PC-3 (cell line): ENCODE measurements at regions not wholly inside any gene's neighbourhood (a gene's known extent, or its start where the extent isn't known, plus 50 kb on each side); places are given as distances from the start of the nearest gene placed in this dataset.

Experiments used
- ATAC-seq: fragments of 200-7000 bp; cut with Tn5 transposase; 2 replicates; pipeline ENCODE4 v1.9.1; 2020; ENCODE audit warnings: mild to moderate bottlenecking, moderate library complexity
- BruUV-seq: library from RNA; stranded (reverse); fragments of 400-500 nt; replicated peaks from 2 replicates; lab custom pipeline; 2021; lab: Mats Ljungman, UMichigan
- CTCF ChIA-PET: fragments of 300-600 bp; sonication (Branson Sonifier 250); formaldehyde crosslinking; loops from one replicate; lab custom pipeline; 2022; ENCODE audit warnings: antibody characterized with exemption; lab: Charles Lee
- POLR2A ChIA-PET: fragments of 300-600 bp; sonication (Branson Sonifier 250); formaldehyde crosslinking; loops from one replicate; lab custom pipeline; 2022; ENCODE audit warnings: antibody characterized with exemption; ENCODE audit not compliant: unreplicated experiment; lab: Charles Lee
- DNase-seq: peaks from one replicate; pipeline ENCODE4 v3.0.0-alpha.2; 2015
- H2AFZ ChIP-seq: fragments of 300-600 bp; sonication (generic); 2 replicates; pipeline ENCODE4 v1.6.0; 2016; ENCODE audit warnings: antibody characterized with exemption, low read length
- H3F3A ChIP-seq: fragments of 300-600 bp; sonication (generic); one replicate; pipeline ENCODE4 v1.6.0; 2017; ENCODE audit warnings: antibody characterized with exemption, low read length, control low read depth, mild to moderate bottlenecking; ENCODE audit not compliant: unreplicated experiment
- H3K27ac ChIP-seq: fragments of 300-600 bp; sonication (generic); 2 replicates; pipeline ENCODE4 v1.5.1; 2016; ENCODE audit warnings: mild to moderate bottlenecking, low read length
- H3K27me3 ChIP-seq: fragments of 300-600 bp; sonication (generic); 2 replicates; pipeline ENCODE4 v1.6.1; 2016; ENCODE audit warnings: low read length, mixed read lengths
- H3K36me3 ChIP-seq: fragments of 300-600 bp; sonication (generic); 2 replicates; pipeline ENCODE4 v1.6.1; 2016; ENCODE audit warnings: low read depth, mixed run types, low read length, mixed read lengths
- H3K4me1 ChIP-seq: fragments of 300-600 bp; sonication (generic); 2 replicates; pipeline ENCODE4 v1.5.1; 2016; ENCODE audit warnings: low read length; ENCODE audit not compliant: insufficient read depth
- H3K4me2 ChIP-seq: fragments of 300-600 bp; sonication (generic); 2 replicates; pipeline ENCODE4 v1.6.0; 2016; ENCODE audit warnings: low read length
- H3K4me3 ChIP-seq: fragments of 300-600 bp; sonication (generic); 2 replicates; pipeline ENCODE4 v1.5.1; 2016; ENCODE audit warnings: mild to moderate bottlenecking, low read length, mixed read lengths
- H3K79me2 ChIP-seq: fragments of 300-600 bp; sonication (generic); 2 replicates; pipeline ENCODE4 v1.6.1; 2017; ENCODE audit warnings: low read length, mixed read lengths
- H3K9ac ChIP-seq: fragments of 300-600 bp; sonication (generic); 2 replicates; pipeline ENCODE4 v1.6.0; 2016; ENCODE audit warnings: mild to moderate bottlenecking, low read length
- H3K9me2 ChIP-seq: fragments of 300-600 bp; sonication (generic); replicated peaks from 2 replicates; pipeline ENCODE4 v1.6.1; 2016; ENCODE audit warnings: mixed run types, low read length, mixed read lengths
- H3K9me3 ChIP-seq: fragments of 300-600 bp; sonication (generic); 2 replicates; pipeline ENCODE4 v1.6.1; 2016; ENCODE audit warnings: low read length, mixed read lengths
- H4K20me1 ChIP-seq: fragments of 300-600 bp; sonication (generic); 2 replicates; pipeline ENCODE4 v1.6.1; 2016; ENCODE audit warnings: low read length, mixed read lengths
- EZH2 ChIP-seq: fragments of 300-600 bp; sonication (generic); IDR thresholded peaks from one replicate; pipeline ENCODE4 v1.6.1; 2017; ENCODE audit warnings: antibody characterized with exemption, mild to moderate bottlenecking, low read length; ENCODE audit not compliant: unreplicated experiment
- EZH2phosphoT487 ChIP-seq: fragments of 300-600 bp; sonication (generic); IDR thresholded peaks from 2 replicates; pipeline ENCODE4 v1.6.1; 2018; ENCODE audit warnings: mild to moderate bottlenecking, antibody characterized with exemption, low read length, borderline replicate concordance
- intact Hi-C: fragments of 100-400 bp; cut with micrococcal nuclease; formaldehyde crosslinking; loops from 2 replicates; pipeline ENCODE4 v1.9.0; 2023
- TF ChIP-seq, protein P1 (sequence below): fragments of 300-600 bp; sonication (generic); conservative IDR thresholded peaks from 2 replicates; pipeline ENCODE4 v1.5.1; 2017; ENCODE audit warnings: antibody characterized with exemption, low read depth, mild to moderate bottlenecking, low read length

DNA sequence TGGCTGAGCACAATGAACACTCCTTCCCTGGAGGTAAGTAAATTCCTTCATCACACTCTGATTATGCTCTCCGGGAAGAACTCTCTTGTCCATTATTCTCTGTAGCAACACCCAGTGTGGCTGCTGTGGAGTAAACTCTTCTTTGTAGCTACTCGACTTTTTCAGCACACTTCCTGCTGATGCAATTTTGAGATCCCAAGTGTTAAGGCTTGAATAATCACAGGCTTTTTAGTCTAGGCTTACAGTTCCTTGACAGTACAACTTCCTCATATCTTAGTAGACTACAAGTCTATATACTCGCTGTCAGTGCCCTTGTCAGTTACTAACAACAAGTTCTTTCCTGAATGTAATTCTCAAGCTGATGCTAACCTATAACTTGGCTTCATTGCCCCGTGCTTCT lies 301.8 kb upstream of the API5 start:
- intact Hi-C loops: no loop called here
- no peaks in the 10 kb centered on the region for H3K9me3 ChIP-seq
- H3K4me2 ChIP-seq: no peak overlapping the region
- CTCF ChIA-PET: no interaction called here
- H4K20me1 ChIP-seq: no peaks in the 10 kb centered on the region
- H2AFZ ChIP-seq: no peak overlapping the region
- no peak for DNase-seq
- H3K36me3 ChIP-seq: no peaks in the 10 kb centered on the region
- H3F3A ChIP-seq: no peaks in the 10 kb centered on the region
- no peak overlapping the region for H3K9ac ChIP-seq
- TF ChIP-seq, protein P1, sequence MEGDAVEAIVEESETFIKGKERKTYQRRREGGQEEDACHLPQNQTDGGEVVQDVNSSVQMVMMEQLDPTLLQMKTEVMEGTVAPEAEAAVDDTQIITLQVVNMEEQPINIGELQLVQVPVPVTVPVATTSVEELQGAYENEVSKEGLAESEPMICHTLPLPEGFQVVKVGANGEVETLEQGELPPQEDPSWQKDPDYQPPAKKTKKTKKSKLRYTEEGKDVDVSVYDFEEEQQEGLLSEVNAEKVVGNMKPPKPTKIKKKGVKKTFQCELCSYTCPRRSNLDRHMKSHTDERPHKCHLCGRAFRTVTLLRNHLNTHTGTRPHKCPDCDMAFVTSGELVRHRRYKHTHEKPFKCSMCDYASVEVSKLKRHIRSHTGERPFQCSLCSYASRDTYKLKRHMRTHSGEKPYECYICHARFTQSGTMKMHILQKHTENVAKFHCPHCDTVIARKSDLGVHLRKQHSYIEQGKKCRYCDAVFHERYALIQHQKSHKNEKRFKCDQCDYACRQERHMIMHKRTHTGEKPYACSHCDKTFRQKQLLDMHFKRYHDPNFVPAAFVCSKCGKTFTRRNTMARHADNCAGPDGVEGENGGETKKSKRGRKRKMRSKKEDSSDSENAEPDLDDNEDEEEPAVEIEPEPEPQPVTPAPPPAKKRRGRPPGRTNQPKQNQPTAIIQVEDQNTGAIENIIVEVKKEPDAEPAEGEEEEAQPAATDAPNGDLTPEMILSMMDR: no peak
- TF ChIP-seq EZH2: no peak
- TF ChIP-seq EZH2phosphoT487: no peak
- no peaks in the 10 kb centered on the region for H3K27me3 ChIP-seq
- H3K4me1 ChIP-seq: no peaks in the 10 kb centered on the region
- H3K9me2 ChIP-seq: no peaks in the 10 kb centered on the region
- no peak for ATAC-seq
- H3K27ac ChIP-seq: no peak overlapping the region
- H3K79me2 ChIP-seq: no peaks in the 10 kb centered on the region
- POLR2A ChIA-PET: no interaction called here
- H3K4me3 ChIP-seq: no peak overlapping the region
- no TSS peak for BruUV-seq

GRCh38 chr11:43012606-43013005 lies 299.2 kb upstream of the API5 start:
- no TSS peak for BruUV-seq
- no peak overlapping the region for H3K27ac ChIP-seq
- H3K4me3 ChIP-seq: no peak overlapping the region
- no peaks in the 10 kb centered on the region for H3F3A ChIP-seq
- ChIA-PET POLR2A (no interaction called here), CTCF (no interaction called here)
- H3K9me3 ChIP-seq: no peaks in the 10 kb centered on the region
- ATAC-seq (no peak), DNase-seq (no peak)
- H2AFZ ChIP-seq: no peak overlapping the region
- no peak overlapping the region for H3K9ac ChIP-seq
- no peak overlapping the region for H3K4me2 ChIP-seq
- no peaks in the 10 kb centered on the region for H3K9me2 ChIP-seq
- no peaks in the 10 kb centered on the region for H3K4me1 ChIP-seq
- intact Hi-C loops: no loop called here
- H3K79me2 ChIP-seq: no peaks in the 10 kb centered on the region
- H4K20me1 ChIP-seq: no peaks in the 10 kb centered on the region
- H3K27me3 ChIP-seq: no peaks in the 10 kb centered on the region
- no peaks in the 10 kb centered on the region for H3K36me3 ChIP-seq
- TF ChIP-seq, protein P1: no peak
- TF ChIP-seq EZH2 (no peak), EZH2phosphoT487 (no peak)

DNA sequence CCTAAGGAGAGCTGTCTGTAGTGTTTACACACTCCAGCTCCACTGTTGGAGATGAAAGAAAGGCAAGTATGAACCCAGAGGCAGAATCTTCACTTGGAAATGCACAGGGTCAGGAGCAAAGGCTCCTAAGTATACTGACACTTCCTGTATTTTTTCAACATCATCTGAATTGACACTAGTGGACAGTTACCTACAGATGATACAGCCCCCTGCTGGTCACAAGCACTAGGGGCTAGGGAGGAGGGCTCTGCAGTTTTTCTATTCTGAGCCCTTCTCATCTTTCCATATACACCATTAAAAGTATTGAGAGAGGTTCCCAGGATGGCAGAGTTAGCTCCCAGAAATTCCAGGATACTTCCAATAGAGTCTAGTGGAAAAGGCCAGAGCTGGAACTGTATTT lies 290.3 kb upstream of the API5 start:
- no peaks in the 10 kb centered on the region for H3K9me2 ChIP-seq
- intact Hi-C loops: no loop called here
- no peak overlapping the region for H2AFZ ChIP-seq
- ATAC-seq (no peak), DNase-seq (peak; percentile 15)
- no TSS peak for BruUV-seq
- no peaks in the 10 kb centered on the region for H3K36me3 ChIP-seq
- no peaks in the 10 kb centered on the region for H3K4me1 ChIP-seq
- no peaks in the 10 kb centered on the region for H3F3A ChIP-seq
- ChIA-PET POLR2A (no interaction called here), CTCF (no interaction called here)
- H3K27me3 ChIP-seq: no peaks in the 10 kb centered on the region
- TF ChIP-seq, protein P1: peak; percentile 48
- TF ChIP-seq EZH2 (no peak), EZH2phosphoT487 (no peak)
- no peaks in the 10 kb centered on the region for H3K9me3 ChIP-seq
- H3K4me3 ChIP-seq: no peak overlapping the region
- H3K4me2 ChIP-seq: no peak overlapping the region
- no peaks in the 10 kb centered on the region for H4K20me1 ChIP-seq
- H3K9ac ChIP-seq: no peak overlapping the region
- no peaks in the 10 kb centered on the region for H3K79me2 ChIP-seq
- H3K27ac ChIP-seq: no peak overlapping the region
